Parathyroid adenoma (tissue), 2 donors: ENCODE measurements at regions not wholly inside any gene's neighbourhood (a gene's known extent, or its start where the extent isn't known, plus 50 kb on each side); places are given as distances from the start of the nearest gene placed in this dataset.

Experiments
- H2AFZ ChIP-seq: fragments of 300-600 bp; sonication (generic); one replicate; pipeline ENCODE4 v1.7.0; 2017; ENCODE audit warnings: antibody characterized with exemption, mild to moderate bottlenecking
- H3K27ac ChIP-seq: fragments of 300-600 bp; sonication (generic); one replicate; pipeline ENCODE4 v1.7.0; 2017
- H3K27me3 ChIP-seq: fragments of 300-600 bp; sonication (generic); one replicate; pipeline ENCODE4 v1.7.0; 2017; ENCODE audit warnings: low read length; ENCODE audit not compliant: control insufficient read depth, insufficient read depth
- H3K36me3 ChIP-seq: fragments of 300-600 bp; sonication (generic); one replicate; pipeline ENCODE4 v1.7.0; 2017; ENCODE audit warnings: low read length; ENCODE audit not compliant: control insufficient read depth, insufficient read depth
- H3K4me1 ChIP-seq: fragments of 300-600 bp; sonication (generic); one replicate; pipeline ENCODE4 v1.7.0; 2017; ENCODE audit warnings: control low read depth
- H3K4me2 ChIP-seq: fragments of 300-600 bp; sonication (generic); one replicate; pipeline ENCODE4 v1.7.0; 2017; ENCODE audit warnings: low read length
- H3K4me3 ChIP-seq: fragments of 300-600 bp; sonication (generic); one replicate; pipeline ENCODE4 v1.7.0; 2017; ENCODE audit warnings: low read depth, low read length
- H3K79me2 ChIP-seq: fragments of 300-600 bp; sonication (generic); one replicate; pipeline ENCODE4 v1.7.0; 2017; ENCODE audit warnings: control low read depth
- H3K9ac ChIP-seq: fragments of 300-600 bp; sonication (generic); one replicate; pipeline ENCODE4 v1.7.0; 2017; ENCODE audit warnings: mild to moderate bottlenecking
- H3K9me3 ChIP-seq: fragments of 300-600 bp; sonication (generic); one replicate; pipeline ENCODE4 v1.7.0; 2017; ENCODE audit warnings: low read length; ENCODE audit not compliant: control insufficient read depth
- CTCF ChIP-seq: fragments of 300-600 bp; sonication (generic); IDR thresholded peaks from one replicate; pipeline ENCODE4 v1.7.0; 2017; ENCODE audit warnings: antibody characterized with exemption, mild to moderate bottlenecking
- donor health status: primary hyperparathyroidism.

DNA sequence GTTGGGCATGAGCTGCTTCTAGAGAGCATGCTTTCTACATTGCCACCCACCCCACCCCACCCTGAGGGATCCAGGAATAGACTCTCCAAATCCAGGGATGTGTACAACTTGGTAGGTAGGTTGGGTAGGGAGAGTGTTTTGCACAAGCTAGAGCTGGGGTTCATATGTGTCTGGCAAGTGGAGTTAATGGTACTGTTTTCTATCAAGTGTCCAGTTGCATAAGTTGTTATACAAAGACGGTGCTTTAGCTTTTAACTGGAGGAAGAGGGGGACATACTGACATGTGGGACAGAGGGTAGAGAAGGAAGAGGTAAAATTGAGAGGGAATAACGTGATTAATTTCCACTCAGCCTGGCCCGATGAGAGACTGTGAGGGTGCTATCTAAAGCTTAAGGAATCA, 51.0 kb upstream of the TNC start:
- Histone ChIP-seq H3K79me2 (no peaks in the 10 kb centered on the region), H3K4me1 (no peaks in the 10 kb centered on the region), H3K36me3 (no peaks in the 10 kb centered on the region), H3K9me3 (no peaks in the 10 kb centered on the region), H3K27me3 (no peaks in the 10 kb centered on the region), H3K4me3 (no peak overlapping the region), H3K27ac (no peak overlapping the region), H3K9ac (no peak overlapping the region), H2AFZ (no peak overlapping the region), H3K4me2 (no peak overlapping the region)
- no peak for TF ChIP-seq CTCF

- Histone ChIP-seq H3K4me3 (no peak overlapping the region), H3K36me3 (no peaks in the 10 kb centered on the region), H3K4me2 (no peak overlapping the region), H3K27me3 (no peaks in the 10 kb centered on the region), H2AFZ (no peak overlapping the region), H3K9me3 (no peaks in the 10 kb centered on the region), H3K9ac (no peak overlapping the region), H3K27ac (no peak overlapping the region), H3K79me2 (no peaks in the 10 kb centered on the region), H3K4me1 (no peaks in the 10 kb centered on the region)
- TF ChIP-seq CTCF, result no peak
Observed at GRCh38 chr9:115170358-115171073, 52.6 kb upstream of the TNC start.

DNA sequence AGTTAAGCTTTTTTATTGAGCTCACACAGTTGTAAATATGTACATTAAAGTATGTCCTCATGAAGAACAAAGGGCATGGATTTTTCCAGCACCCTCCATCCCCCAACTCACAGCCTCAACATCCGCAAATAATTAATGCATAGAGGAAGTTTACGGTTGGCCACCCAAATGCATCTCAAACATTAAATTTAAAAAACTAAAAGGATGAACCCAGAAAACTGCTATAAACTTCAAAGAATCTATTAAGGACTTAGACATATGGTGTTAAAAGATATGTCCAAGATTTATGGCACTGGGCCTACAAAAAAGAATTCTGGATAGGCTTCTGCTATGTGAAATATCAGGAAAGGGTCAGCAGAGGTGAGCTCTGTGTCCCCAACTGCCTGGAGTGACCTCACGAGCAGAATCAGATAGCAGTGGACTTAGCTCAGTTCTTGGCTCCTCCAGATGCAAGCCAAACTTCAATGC, 54.0 kb upstream of the TNC start:
- no peak overlapping the region for H2AFZ ChIP-seq
- H3K36me3 ChIP-seq, result no peaks in the 10 kb centered on the region
- H3K9me3 ChIP-seq, result no peaks in the 10 kb centered on the region
- H3K9ac ChIP-seq, result no peak overlapping the region
- H3K4me1 ChIP-seq, result no peaks in the 10 kb centered on the region
- H3K27me3 ChIP-seq, result no peaks in the 10 kb centered on the region
- H3K27ac ChIP-seq, result no peak overlapping the region
- no peak overlapping the region for H3K4me2 ChIP-seq
- TF ChIP-seq CTCF, result no peak
- H3K79me2 ChIP-seq, result no peaks in the 10 kb centered on the region
- H3K4me3 ChIP-seq, result no peak overlapping the region

- H3K79me2 ChIP-seq, result no peaks in the 10 kb centered on the region
- TF ChIP-seq CTCF, result no peak
- no peak overlapping the region for H2AFZ ChIP-seq
- H3K4me1 ChIP-seq, result no peaks in the 10 kb centered on the region
- no peaks in the 10 kb centered on the region for H3K36me3 ChIP-seq
- no peaks in the 10 kb centered on the region for H3K27me3 ChIP-seq
- no peak overlapping the region for H3K4me3 ChIP-seq
- H3K4me2 ChIP-seq, result no peak overlapping the region
- no peak overlapping the region for H3K27ac ChIP-seq
- H3K9me3 ChIP-seq, result no peaks in the 10 kb centered on the region
- H3K9ac ChIP-seq, result no peak overlapping the region
Observed at GRCh38 chr9:115182264-115182663, 64.3 kb upstream of the TNC start.

DNA sequence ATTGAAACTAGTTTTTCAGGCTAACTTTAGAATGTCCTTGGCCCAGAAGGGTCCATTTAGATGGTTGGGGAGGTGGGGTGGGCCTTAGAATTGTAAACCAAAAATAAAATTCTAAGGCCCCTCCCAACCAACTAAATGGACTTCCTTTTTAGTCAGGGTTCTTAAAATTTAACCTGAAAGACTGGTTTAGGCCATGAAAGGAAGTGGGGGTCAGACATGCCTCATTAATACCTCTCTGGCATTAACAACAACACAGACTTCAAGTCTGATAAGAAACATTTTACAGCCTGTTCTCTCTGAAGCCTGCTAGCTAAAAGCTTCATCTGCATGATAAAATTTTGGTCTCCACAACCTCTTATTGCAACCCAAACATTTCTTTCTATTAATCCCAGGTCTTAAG, 65.5 kb upstream of the TNC start:
- Histone ChIP-seq H3K79me2 (no peaks in the 10 kb centered on the region), H3K27ac (no peak overlapping the region), H3K36me3 (no peaks in the 10 kb centered on the region), H3K4me3 (no peak overlapping the region), H3K27me3 (no peaks in the 10 kb centered on the region), H3K4me2 (no peak overlapping the region), H3K9ac (no peak overlapping the region), H3K4me1 (no peaks in the 10 kb centered on the region), H3K9me3 (no peaks in the 10 kb centered on the region), H2AFZ (no peak overlapping the region)
- no peak for TF ChIP-seq CTCF
